Left lung (tissue), 4 donors: ENCODE measurements at regions not wholly inside any gene's neighbourhood (a gene's known extent, or its start where the extent isn't known, plus 50 kb on each side); places are given as distances from the start of the nearest gene placed in this dataset.

Experiments used
- ATAC-seq: fragments of 200-7000 bp; cut with Tn5 transposase; one replicate; pipeline ENCODE4 v1.9.1; 2020; ENCODE audit warnings: moderate library complexity
- DNase-seq, 4 donors: peaks; one replicate each; pipeline ENCODE4 v3.0.0-alpha.2; 2013 to 2020
- H3K27ac ChIP-seq, 2 donors: fragments of 200-600 bp; sonication (generic) in 1 of 2; one replicate each; pipeline versions ENCODE4 v1.5.0 to v1.8.0; 2020 to 2021
- H3K27me3 ChIP-seq, 2 donors: fragments of 200-600 bp; sonication (generic) in 1 of 2; one replicate each; pipeline versions ENCODE4 v1.5.0 to v1.8.0; 2020 to 2021
- H3K36me3 ChIP-seq, 2 donors: fragments of 200-600 bp; sonication (generic) in 1 of 2; one replicate each; pipeline versions ENCODE4 v1.5.0 to v1.8.0; 2020 to 2021
- H3K4me1 ChIP-seq, 2 donors: fragments of 200-600 bp; one replicate each; pipeline ENCODE4 v1.8.0; 2021
- H3K4me3 ChIP-seq, 2 donors: fragments of 200-600 bp; sonication (generic) in 1 of 2; one replicate each; pipeline versions ENCODE4 v1.5.0 to v1.8.0; 2020 to 2021; ENCODE audit warnings: mild to moderate bottlenecking in 1 of 2
- H3K9me3 ChIP-seq, 2 donors: fragments of 200-600 bp; sonication (generic) in 1 of 2; one replicate each; pipeline versions ENCODE4 v1.5.0 to v1.8.0; 2020 to 2021
- intact Hi-C, 2 donors: fragments of 100-400 bp; cut with DNase I; formaldehyde crosslinking; loops; one replicate each; pipeline versions ENCODE4 v1.11.2 to v1.14.2; 2022
- TF ChIP-seq, protein P1 (sequence below), 2 donors: fragments of 200-600 bp; sonication (generic) in 1 of 2; IDR thresholded peaks; one replicate each; pipeline versions ENCODE4 v1.5.0 to v1.8.0; 2021; ENCODE audit warnings: antibody characterized with exemption in 2 of 2
- donor health status: DM: no; HTN: yes; CAD: no.
- donor health status: DM: no; HTN: no; CAD: no.

GRCh38 chr1:200253774-200254495 is 155.9 kb downstream of the ZNF281 start:
- H3K27ac ChIP-seq: no peak overlapping the region
- no peaks in the 10 kb centered on the region for H3K4me1 ChIP-seq
- H3K27me3 ChIP-seq: no peaks in the 10 kb centered on the region
- ATAC-seq (no peak), DNase-seq (no peak)
- H3K36me3 ChIP-seq: no peaks in the 10 kb centered on the region
- TF ChIP-seq, protein P1, sequence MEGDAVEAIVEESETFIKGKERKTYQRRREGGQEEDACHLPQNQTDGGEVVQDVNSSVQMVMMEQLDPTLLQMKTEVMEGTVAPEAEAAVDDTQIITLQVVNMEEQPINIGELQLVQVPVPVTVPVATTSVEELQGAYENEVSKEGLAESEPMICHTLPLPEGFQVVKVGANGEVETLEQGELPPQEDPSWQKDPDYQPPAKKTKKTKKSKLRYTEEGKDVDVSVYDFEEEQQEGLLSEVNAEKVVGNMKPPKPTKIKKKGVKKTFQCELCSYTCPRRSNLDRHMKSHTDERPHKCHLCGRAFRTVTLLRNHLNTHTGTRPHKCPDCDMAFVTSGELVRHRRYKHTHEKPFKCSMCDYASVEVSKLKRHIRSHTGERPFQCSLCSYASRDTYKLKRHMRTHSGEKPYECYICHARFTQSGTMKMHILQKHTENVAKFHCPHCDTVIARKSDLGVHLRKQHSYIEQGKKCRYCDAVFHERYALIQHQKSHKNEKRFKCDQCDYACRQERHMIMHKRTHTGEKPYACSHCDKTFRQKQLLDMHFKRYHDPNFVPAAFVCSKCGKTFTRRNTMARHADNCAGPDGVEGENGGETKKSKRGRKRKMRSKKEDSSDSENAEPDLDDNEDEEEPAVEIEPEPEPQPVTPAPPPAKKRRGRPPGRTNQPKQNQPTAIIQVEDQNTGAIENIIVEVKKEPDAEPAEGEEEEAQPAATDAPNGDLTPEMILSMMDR (IDR thresholded peaks at IDR 0.05): no peak
- H3K9me3 ChIP-seq: no peaks in the 10 kb centered on the region
- intact Hi-C loops: no loop called here
- H3K4me3 ChIP-seq: no peak overlapping the region

DNA sequence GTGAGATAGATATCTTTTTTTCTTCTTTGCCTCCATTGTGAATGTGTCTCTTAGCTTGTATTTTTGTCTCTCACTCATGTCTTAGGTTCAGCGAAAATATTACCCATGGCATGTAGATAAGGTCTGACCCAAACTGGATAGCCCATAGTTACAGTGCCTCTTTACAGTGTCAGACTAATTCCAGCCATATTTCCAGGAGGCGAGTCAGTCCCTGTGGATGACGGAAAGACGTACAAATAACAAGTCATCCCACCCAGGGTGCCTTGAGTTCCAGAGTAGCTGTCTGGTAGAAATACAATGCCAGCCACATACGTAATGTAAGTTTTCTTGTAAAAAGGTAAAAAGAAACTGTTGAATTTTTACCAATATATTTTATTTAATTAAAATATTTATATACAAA is 157.3 kb downstream of the ZNF281 start:
- H3K4me3 ChIP-seq: no peak overlapping the region
- no peak for DNase-seq
- H3K4me1 ChIP-seq: no peaks in the 10 kb centered on the region
- no peaks in the 10 kb centered on the region for H3K36me3 ChIP-seq
- no peak overlapping the region for H3K27ac ChIP-seq
- ATAC-seq: no peak
- H3K9me3 ChIP-seq: no peaks in the 10 kb centered on the region
- intact Hi-C loops: no loop called here
- peaks cover 0 to 4% of the 10 kb centered on the region in 2 donors for H3K27me3 ChIP-seq
- TF ChIP-seq, protein P1 (IDR thresholded peaks at IDR 0.05): no peak

GRCh38 chr1:200250469-200250868 is 159.4 kb downstream of the ZNF281 start:
- ATAC-seq: no peak
- H3K36me3 ChIP-seq: no peaks in the 10 kb centered on the region
- no peaks in the 10 kb centered on the region for H3K9me3 ChIP-seq
- H3K4me1 ChIP-seq: no peaks in the 10 kb centered on the region
- H3K27me3 ChIP-seq: peaks cover 0 to 8% of the 10 kb centered on the region in 2 donors
- H3K4me3 ChIP-seq: no peak overlapping the region
- no peak overlapping the region for H3K27ac ChIP-seq
- TF ChIP-seq, protein P1 (IDR thresholded peaks at IDR 0.05): no peak
- intact Hi-C loops: no loop called here
- no peak for DNase-seq

DNA sequence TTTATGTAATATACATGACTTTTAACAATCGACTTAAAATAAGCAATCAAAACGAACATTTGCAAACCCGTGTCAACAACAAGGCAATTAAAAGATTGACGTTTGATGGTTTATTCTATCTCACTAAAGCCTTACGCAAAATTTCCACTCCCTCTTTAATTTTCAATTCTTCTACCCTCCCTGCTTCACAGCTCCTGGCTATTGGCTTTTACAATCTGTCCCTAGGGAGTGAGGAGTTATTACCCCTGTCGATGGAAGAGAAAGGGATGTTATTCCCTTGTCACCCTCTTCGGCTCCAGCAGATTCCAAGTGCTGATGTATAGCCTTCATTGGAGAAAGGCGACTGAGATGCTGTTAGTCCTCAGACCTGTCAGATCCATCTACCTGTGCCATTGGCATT is 161.3 kb downstream of the ZNF281 start:
- DNase-seq: no peak
- H3K27ac ChIP-seq: no peak overlapping the region
- TF ChIP-seq, protein P1 (IDR thresholded peaks at IDR 0.05): no peak
- intact Hi-C loops: no loop called here
- H3K4me1 ChIP-seq: no peaks in the 10 kb centered on the region
- H3K4me3 ChIP-seq: no peak overlapping the region
- no peaks in the 10 kb centered on the region for H3K9me3 ChIP-seq
- H3K27me3 ChIP-seq: peaks cover 0 to 8% of the 10 kb centered on the region in 2 donors
- no peak for ATAC-seq
- H3K36me3 ChIP-seq: no peaks in the 10 kb centered on the region

- TF ChIP-seq, protein P1 (IDR thresholded peaks at IDR 0.05): no peak
- DNase-seq: no peak
- intact Hi-C loops: no loop called here
Measured at GRCh38 chr1:200247518-200247917, 162.3 kb downstream of the ZNF281 start.

More at GRCh38 chr1:200247518-200247917, 162.3 kb downstream of the ZNF281 start:
- Histone ChIP-seq H3K4me3 (no peak overlapping the region), H3K27ac (no peak overlapping the region), H3K4me1 (peaks cover 0 to 8% of the 10 kb centered on the region in 2 donors), H3K27me3 (peaks cover 6 to 8% of the 10 kb centered on the region in 2 donors), H3K9me3 (no peaks in the 10 kb centered on the region), H3K36me3 (no peaks in the 10 kb centered on the region)
- no peak for ATAC-seq
